ENCODE measurements at regions not wholly inside any gene's neighbourhood (a gene's known extent, or its start where the extent isn't known, plus 50 kb on each side); places are given as distances from the start of the nearest gene placed in this dataset.

- Histone ChIP-seq H3K27ac (ENCODE audit: insufficient read length, low read depth, low read length) (no peak overlapping the region), H4K91ac (ENCODE audit: insufficient read length, low read depth, low read length) (no peak overlapping the region), H3K9ac (ENCODE audit: extremely low read depth, insufficient read length, low read length) (no peak overlapping the region)
These were observed 105.6 kb upstream of the SERP2 start for GRCh38 chr13:44267980-44268379.

More at GRCh38 chr13:44267980-44268379, 105.6 kb upstream of the SERP2 start:
- no peaks in the 10 kb centered on the region for H3K9me3 ChIP-seq (ENCODE audit: control insufficient read depth, low read depth, low read length)
- no peak overlapping the region for H3T11ph ChIP-seq (ENCODE audit: low read length)
- H3K79me2 ChIP-seq (ENCODE audit: insufficient read depth, low read length): no peaks in the 10 kb centered on the region
- no peak overlapping the region for H2BK20ac ChIP-seq (ENCODE audit: low read depth, low read length, poor library complexity, severe bottlenecking)
- no peak overlapping the region for H2BK12ac ChIP-seq (ENCODE audit: insufficient read length, low read depth, low read length)
- H4K20me1 ChIP-seq (ENCODE audit: control insufficient read depth, insufficient read depth, insufficient read length): no peaks in the 10 kb centered on the region
- H3K56ac ChIP-seq (ENCODE audit: insufficient read length, low read depth, low read length): no peak overlapping the region
- H2AK5ac ChIP-seq (ENCODE audit: insufficient read length, low read length): no peak overlapping the region
- H3K9me3 Mint-ChIP-seq: peaks cover 8 to 10% of the 10 kb centered on the region in 2 experiments
- no peaks in the 10 kb centered on the region for H3K79me1 ChIP-seq (ENCODE audit: insufficient read depth, low read depth, low read length, poor library complexity, severe bottlenecking)
- H3K27me3 ChIP-seq (ENCODE audit: insufficient read depth, low read length): no peaks in the 10 kb centered on the region
- H2AFZ ChIP-seq (ENCODE audit: low read length): no peak overlapping the region
- peaks cover 4% of the 10 kb centered on the region for H3K27me3 Mint-ChIP-seq (ENCODE audit: low read depth)
- no peak overlapping the region for H3K4me2 ChIP-seq (ENCODE audit: insufficient read depth, insufficient read length, low read length)
- DNase-seq: no peak
- H3K23me2 ChIP-seq (ENCODE audit: insufficient read length, low read depth, low read length, poor library complexity, severe bottlenecking): no peaks in the 10 kb centered on the region
- no peak for TF ChIP-seq CTCF (conservative IDR thresholded peaks at IDR 0.05)
- H4K5ac ChIP-seq (ENCODE audit: insufficient read length, low read depth, low read length): no peak overlapping the region
- H3K27ac Mint-ChIP-seq: no peak overlapping the region
- no peak overlapping the region for H3K18ac ChIP-seq (ENCODE audit: insufficient read length, low read depth, low read length)
- H4K8ac ChIP-seq (replicated peaks; ENCODE audit: insufficient read length, low read depth, low read length): no peak overlapping the region
- no peaks in the 10 kb centered on the region for H3K4me1 ChIP-seq (ENCODE audit: insufficient read depth, low read length)
- H3K4me1 Mint-ChIP-seq: peaks cover 5 to 11% of the 10 kb centered on the region in 2 experiments; a peak in 3 of 4 replicates
- H3K36me3 Mint-ChIP-seq (ENCODE audit: insufficient read depth in 1 of 3, low read depth in 3 of 3): peaks cover 0 to 9% (median 0%) of the 10 kb centered on the region in 3 experiments; a peak in 4 of 7 replicates
- H2BK5ac ChIP-seq (ENCODE audit: insufficient read length, low read length): no peak overlapping the region
- H3K4me3 Mint-ChIP-seq: no peak overlapping the region
- no CpG with 5 or more reads among the region's 4 CpGs for WGBS (ENCODE audit: extremely low coverage, insufficient read length, low lambda C conversion rate)
- H2BK120ac ChIP-seq (ENCODE audit: low read depth, low read length, poor library complexity, severe bottlenecking): no peak overlapping the region
- no peak overlapping the region for H3K4ac ChIP-seq (ENCODE audit: low read depth, low read length)
- H2BK15ac ChIP-seq (ENCODE audit: low read depth, low read length): no peak overlapping the region
- H3K14ac ChIP-seq (ENCODE audit: insufficient read depth, low read length): no peak overlapping the region
- H3K23ac ChIP-seq (ENCODE audit: insufficient read length, low read depth, low read length): no peak overlapping the region

Data from H9 (cell line).